Smooth muscle cell (in vitro differentiated cells): ENCODE measurements at regions not wholly inside any gene's neighbourhood (a gene's known extent, or its start where the extent isn't known, plus 50 kb on each side); places are given as distances from the start of the nearest gene placed in this dataset.
A peak's percentile ranks its signal among the peaks of the same experiment; 100 is the strongest.

Experiments used
- DNase-seq: peaks from one replicate; lab custom pipeline; 2025; ENCODE audit not compliant: unreplicated experiment; lab: John Stamatoyannopoulos, UW
- H2AFZ ChIP-seq: fragments of 200-600 bp; sonication (generic); 2 replicates; pipeline ENCODE4 v1.6.0; 2016; ENCODE audit warnings: antibody characterized with exemption, low read depth, mild to moderate bottlenecking
- H3F3A ChIP-seq: fragments of 200-600 bp; sonication (generic); 2 replicates; pipeline ENCODE4 v1.6.0; 2017; ENCODE audit warnings: antibody characterized with exemption, low read depth
- H3K27ac ChIP-seq: fragments of 200-600 bp; sonication (generic); 2 replicates; pipeline ENCODE4 v1.5.1; 2016; ENCODE audit warnings: low read depth, mild to moderate bottlenecking
- H3K27me3 ChIP-seq: fragments of 200-600 bp; sonication (generic); 2 replicates; pipeline ENCODE4 v1.6.1; 2016; ENCODE audit warnings: low read depth, mild to moderate bottlenecking
- H3K36me3 ChIP-seq: fragments of 200-600 bp; sonication (generic); 2 replicates; pipeline ENCODE4 v1.5.1; 2016; ENCODE audit warnings: low read depth
- H3K4me1 ChIP-seq: fragments of 200-600 bp; sonication (generic); 2 replicates; pipeline ENCODE4 v1.5.1; 2016; ENCODE audit warnings: low read depth
- H3K4me2 ChIP-seq: fragments of 200-600 bp; sonication (generic); 2 replicates; pipeline ENCODE4 v1.6.0; 2016; ENCODE audit warnings: mild to moderate bottlenecking
- H3K4me3 ChIP-seq: fragments of 200-600 bp; sonication (generic); 2 replicates; pipeline ENCODE4 v1.5.1; 2016; ENCODE audit warnings: mild to moderate bottlenecking
- H3K79me2 ChIP-seq: fragments of 200-600 bp; sonication (generic); 2 replicates; pipeline ENCODE4 v1.6.0; 2016; ENCODE audit warnings: low read depth, mild to moderate bottlenecking
- H3K9ac ChIP-seq: fragments of 200-600 bp; sonication (generic); 2 replicates; pipeline ENCODE4 v1.6.0; 2016; ENCODE audit warnings: low read depth
- H3K9me3 ChIP-seq: fragments of 200-600 bp; sonication (generic); replicated peaks from 2 replicates; pipeline ENCODE4 v1.5.1; 2016; ENCODE audit warnings: low read depth
- H4K20me1 ChIP-seq: fragments of 200-600 bp; sonication (generic); 2 replicates; pipeline ENCODE4 v1.6.0; 2016; ENCODE audit warnings: low read depth
- WGBS: methylation state at CpG from one replicate; pipeline ENCODE4 v1.1.7; 2016; ENCODE audit warnings: low lambda C conversion rate; 5-methylcytosine and 5-hydroxymethylcytosine counted together
- TF ChIP-seq, protein P1 (sequence below): fragments of 200-600 bp; sonication (generic); IDR thresholded peaks from 2 replicates; pipeline ENCODE4 v1.5.1; 2017; ENCODE audit warnings: borderline replicate concordance, mild to moderate bottlenecking, antibody characterized with exemption; ENCODE audit not compliant: insufficient read depth, poor library complexity, severe bottlenecking

DNA sequence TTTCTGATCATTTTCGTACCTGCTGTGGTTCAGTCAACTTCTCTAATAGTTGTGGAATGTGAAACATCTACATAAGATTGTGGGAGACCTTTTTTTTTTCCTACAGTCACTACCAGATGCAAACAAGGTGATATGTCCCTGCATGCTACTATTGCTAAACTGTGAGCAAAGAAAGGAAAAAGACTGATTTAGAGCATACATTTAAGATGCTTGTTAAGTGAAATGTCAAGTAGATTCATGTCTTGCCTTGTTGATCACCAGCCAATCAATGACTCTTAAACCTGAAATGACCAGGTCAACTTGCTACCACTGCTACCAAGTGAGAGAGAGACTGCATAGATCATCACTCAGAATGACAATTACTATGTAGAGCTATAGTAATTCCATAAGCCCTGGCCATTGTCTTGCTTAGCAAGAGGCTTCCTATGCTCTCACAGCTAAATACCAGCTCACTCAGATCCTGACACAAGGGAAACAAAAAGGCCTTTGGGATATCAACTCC is 84.3 kb upstream of the SKAP2 start:
- 34% methylated on average over 1 of the region's 1 CpG for WGBS
- no peaks in the 10 kb centered on the region for H3K36me3 ChIP-seq
- peaks cover 26% of the 10 kb centered on the region for H3K4me1 ChIP-seq
- H3K9ac ChIP-seq, result no peak overlapping the region
- H3K4me3 ChIP-seq, result no peak overlapping the region
- H3K79me2 ChIP-seq, result no peaks in the 10 kb centered on the region
- no peak overlapping the region for H3K4me2 ChIP-seq
- H3K27ac ChIP-seq, result no peak overlapping the region
- no peaks in the 10 kb centered on the region for H3K9me3 ChIP-seq
- H4K20me1 ChIP-seq, result no peaks in the 10 kb centered on the region
- no peak for DNase-seq
- no peaks in the 10 kb centered on the region for H3F3A ChIP-seq
- no peaks in the 10 kb centered on the region for H3K27me3 ChIP-seq
- TF ChIP-seq, protein P1, sequence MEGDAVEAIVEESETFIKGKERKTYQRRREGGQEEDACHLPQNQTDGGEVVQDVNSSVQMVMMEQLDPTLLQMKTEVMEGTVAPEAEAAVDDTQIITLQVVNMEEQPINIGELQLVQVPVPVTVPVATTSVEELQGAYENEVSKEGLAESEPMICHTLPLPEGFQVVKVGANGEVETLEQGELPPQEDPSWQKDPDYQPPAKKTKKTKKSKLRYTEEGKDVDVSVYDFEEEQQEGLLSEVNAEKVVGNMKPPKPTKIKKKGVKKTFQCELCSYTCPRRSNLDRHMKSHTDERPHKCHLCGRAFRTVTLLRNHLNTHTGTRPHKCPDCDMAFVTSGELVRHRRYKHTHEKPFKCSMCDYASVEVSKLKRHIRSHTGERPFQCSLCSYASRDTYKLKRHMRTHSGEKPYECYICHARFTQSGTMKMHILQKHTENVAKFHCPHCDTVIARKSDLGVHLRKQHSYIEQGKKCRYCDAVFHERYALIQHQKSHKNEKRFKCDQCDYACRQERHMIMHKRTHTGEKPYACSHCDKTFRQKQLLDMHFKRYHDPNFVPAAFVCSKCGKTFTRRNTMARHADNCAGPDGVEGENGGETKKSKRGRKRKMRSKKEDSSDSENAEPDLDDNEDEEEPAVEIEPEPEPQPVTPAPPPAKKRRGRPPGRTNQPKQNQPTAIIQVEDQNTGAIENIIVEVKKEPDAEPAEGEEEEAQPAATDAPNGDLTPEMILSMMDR, result no peak
- no peak overlapping the region for H2AFZ ChIP-seq

DNA sequence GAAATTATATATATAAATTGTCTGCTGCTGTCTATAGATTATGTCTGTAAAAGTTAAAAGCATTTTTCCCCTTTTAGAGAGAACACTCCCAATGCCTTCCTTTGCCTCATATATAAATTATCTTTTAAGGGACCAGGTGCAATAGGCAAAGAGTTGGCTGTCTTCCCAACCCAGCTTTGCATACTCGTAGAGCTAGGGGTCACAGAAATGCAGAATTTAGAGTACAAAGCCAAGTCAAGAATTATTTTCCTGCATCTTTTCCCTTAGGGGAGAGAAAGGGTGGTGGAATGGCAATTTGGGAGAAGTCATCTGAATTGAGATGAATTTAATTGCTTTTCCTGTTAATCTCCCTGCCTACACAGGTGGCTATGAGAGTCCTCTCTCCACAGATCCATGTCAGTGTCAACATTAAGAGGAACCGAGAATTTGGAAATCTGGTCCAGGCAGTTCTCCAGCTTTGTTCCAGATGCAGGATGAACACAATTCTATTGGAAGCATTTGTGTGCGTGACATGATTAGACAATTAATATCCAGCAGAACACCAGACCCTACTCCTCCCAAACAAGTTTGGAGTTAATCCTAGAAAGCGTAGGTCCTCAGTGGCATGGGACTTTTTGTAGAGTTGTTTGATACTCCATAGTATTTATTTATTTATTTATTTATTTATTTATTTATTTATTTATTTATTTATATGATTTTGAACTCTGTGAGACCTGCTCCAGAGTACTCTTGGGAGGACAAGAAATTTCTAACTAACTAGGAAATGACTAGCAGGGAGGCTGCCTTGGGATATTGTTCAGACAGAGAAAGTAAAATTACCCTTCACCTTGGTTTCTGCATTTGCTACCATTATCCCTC is 80.3 kb upstream of the SKAP2 start:
- TF ChIP-seq, protein P1, result no peak
- 89% methylated on average over 4 of the region's 4 CpGs for WGBS

DNA sequence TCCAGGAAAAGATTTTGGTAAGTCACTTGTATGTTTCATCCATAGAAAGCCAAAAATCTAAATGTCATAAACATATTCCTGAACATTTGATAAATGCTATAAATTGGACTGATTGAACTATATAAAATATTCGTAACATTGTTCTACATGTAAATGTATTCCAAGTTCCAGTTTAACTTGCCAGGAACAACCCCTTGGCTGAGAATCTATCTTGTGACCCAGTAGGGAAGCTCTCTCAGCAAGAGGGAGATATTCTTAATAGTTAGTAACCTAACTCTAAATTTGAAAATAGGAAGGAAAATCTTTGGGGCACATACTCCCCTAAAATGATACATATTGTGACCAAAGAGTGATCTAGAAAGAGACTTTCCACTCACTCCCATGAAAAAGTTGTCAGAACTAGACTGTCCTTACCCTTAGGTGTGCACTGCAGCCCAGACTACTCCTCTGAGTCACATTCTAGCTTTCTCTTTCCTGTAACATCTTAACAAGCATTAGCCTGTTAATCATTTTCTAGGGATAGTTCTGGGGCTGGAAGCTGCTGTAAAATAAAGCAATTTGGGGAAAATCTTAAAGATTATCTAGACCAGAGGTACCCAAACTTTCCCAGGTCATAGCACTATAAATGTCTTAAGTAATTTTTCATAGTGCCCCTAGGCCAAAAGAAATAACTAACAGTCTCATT is 73.7 kb upstream of the SKAP2 start:
- Histone ChIP-seq H3K9me3 (no peaks in the 10 kb centered on the region), H3K79me2 (no peaks in the 10 kb centered on the region), H3F3A (no peaks in the 10 kb centered on the region), H3K9ac (no peak overlapping the region), H4K20me1 (no peaks in the 10 kb centered on the region), H3K4me1 (no peaks in the 10 kb centered on the region), H3K36me3 (no peaks in the 10 kb centered on the region), H3K27ac (no peak overlapping the region), H3K4me3 (no peak overlapping the region), H3K27me3 (no peaks in the 10 kb centered on the region), H2AFZ (peak overlapping the region; percentile 11), H3K4me2 (no peak overlapping the region)
- 92% methylated on average over 1 of the region's 1 CpG for WGBS
- TF ChIP-seq, protein P1, result no peak
- DNase-seq, result no peak

More for the DNA sequence above, 80.3 kb upstream of the SKAP2 start:
- Histone ChIP-seq H3K4me2 (no peak overlapping the region), H4K20me1 (no peaks in the 10 kb centered on the region), H3K27ac (no peak overlapping the region), H3K27me3 (no peaks in the 10 kb centered on the region), H3K36me3 (no peaks in the 10 kb centered on the region), H3K9ac (no peak overlapping the region), H3K4me3 (no peak overlapping the region), H3K79me2 (no peaks in the 10 kb centered on the region), H3F3A (no peaks in the 10 kb centered on the region), H3K4me1 (peaks cover 16% of the 10 kb centered on the region), H2AFZ (no peak overlapping the region), H3K9me3 (no peaks in the 10 kb centered on the region)
- DNase-seq, result no peak
